ENCODE measurements at regions not wholly inside any gene's neighbourhood (a gene's known extent, or its start where the extent isn't known, plus 50 kb on each side); places are given as distances from the start of the nearest gene placed in this dataset.

DNA sequence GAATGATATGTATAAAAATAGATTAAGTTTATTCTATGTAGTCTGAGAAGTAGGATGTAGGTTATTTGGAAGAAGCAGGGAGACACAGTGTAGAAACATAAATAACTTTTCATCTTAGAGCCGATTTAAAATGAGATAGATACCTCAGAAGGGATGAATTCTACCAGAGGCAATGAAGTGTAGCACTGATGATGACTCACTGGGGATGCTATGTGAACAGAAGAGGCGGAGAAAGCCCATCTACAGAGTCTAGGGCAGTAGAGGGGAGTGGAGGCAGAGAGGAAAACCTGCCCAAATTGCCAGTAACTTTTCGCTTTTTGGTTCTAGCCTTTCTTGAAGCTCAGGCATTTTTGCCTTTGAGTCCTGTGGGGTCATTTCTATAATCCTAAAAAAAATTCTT, 451.8 kb downstream of the ATP23 start:
- no peak for TF ChIP-seq POLR2A (IDR thresholded peaks at IDR 0.05)
- TF ChIP-seq, protein P1, sequence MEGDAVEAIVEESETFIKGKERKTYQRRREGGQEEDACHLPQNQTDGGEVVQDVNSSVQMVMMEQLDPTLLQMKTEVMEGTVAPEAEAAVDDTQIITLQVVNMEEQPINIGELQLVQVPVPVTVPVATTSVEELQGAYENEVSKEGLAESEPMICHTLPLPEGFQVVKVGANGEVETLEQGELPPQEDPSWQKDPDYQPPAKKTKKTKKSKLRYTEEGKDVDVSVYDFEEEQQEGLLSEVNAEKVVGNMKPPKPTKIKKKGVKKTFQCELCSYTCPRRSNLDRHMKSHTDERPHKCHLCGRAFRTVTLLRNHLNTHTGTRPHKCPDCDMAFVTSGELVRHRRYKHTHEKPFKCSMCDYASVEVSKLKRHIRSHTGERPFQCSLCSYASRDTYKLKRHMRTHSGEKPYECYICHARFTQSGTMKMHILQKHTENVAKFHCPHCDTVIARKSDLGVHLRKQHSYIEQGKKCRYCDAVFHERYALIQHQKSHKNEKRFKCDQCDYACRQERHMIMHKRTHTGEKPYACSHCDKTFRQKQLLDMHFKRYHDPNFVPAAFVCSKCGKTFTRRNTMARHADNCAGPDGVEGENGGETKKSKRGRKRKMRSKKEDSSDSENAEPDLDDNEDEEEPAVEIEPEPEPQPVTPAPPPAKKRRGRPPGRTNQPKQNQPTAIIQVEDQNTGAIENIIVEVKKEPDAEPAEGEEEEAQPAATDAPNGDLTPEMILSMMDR (IDR thresholded peaks at IDR 0.05), result no peak

Measured in esophagus squamous epithelium (tissue), 4 donors.